HG02623 (cell line): ENCODE measurements at regions not wholly inside any gene's neighbourhood (a gene's known extent, or its start where the extent isn't known, plus 50 kb on each side); places are given as distances from the start of the nearest gene placed in this dataset.

Source experiments
- ATAC-seq: cut with Tn5 transposase; IDR thresholded peaks from one replicate; pipeline ENCODE4 v1.9.1; 2021; ENCODE audit warnings: moderate library complexity; ENCODE audit not compliant: unreplicated experiment

DNA sequence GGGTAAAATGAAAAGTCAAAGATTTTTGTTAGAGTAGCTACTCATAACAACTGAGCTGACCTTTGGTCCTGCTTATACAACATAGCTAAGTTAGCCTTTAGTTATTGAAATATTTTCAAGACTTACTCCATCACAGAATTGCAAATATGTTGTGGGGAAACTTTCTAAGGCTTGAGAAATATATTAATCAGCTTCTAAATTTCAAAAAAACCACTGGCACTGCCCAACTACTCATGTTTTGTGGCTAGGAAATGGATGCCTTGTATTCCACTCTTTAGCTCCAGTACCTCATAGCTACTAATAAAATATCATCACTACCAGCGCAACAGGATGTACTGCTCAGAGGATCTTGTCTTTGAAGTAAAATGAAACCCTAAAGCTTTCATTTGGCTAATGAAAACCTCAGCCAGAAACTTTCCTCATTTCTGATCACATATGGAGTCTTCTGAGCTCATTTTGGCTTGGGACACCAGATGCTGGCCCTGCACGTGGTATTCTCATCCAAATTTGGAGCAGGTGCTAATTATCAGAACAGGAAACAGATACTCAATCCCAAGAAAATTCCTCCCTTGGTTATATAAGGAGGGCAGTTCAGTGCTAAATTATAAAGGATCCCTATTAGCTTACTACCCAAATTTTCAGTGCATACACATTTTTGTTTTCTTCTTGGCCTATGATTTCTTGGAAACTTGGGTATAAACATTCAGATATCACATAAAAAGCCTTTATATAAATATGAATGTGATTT, 690.7 kb downstream of the ADGRL2 start:
- no peak for ATAC-seq

DNA sequence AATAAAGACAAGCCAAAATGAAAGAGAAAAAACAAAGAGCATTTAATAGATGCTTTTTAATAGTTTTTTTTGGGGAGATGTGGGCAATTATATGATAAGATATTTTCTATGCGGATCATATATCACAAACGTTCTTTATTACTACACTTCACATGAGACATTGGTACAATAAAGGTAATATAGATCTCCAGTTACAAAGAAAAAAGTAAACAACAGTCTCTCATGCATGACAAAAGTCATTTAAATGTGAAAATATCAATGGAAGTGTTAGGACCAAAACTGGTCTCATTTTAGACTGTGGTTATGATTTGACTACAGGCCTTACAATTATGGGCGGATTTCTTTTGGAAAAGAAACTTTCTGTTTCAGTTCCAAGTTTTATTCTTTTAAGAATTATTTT, 687.0 kb downstream of the ADGRL2 start:
- ATAC-seq: no peak

DNA sequence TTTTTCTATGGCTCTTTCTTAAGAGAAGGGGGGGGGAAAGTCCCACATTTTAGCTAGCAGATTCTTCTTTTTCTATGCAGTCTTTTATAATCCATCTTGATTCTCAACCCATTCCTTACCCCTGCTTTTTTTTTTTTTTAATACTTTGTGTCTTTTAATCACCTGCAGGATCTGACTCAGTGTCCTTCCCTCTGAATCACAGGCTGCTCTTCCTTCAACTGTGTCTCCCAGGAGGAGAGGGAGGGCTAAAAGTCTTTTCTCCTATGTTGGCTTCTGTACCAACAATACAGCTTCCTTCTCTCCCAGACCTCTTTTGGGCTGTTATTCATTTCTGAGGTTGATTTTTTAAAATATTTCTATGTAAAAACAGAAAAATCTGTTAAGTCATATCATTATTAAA, 686.2 kb downstream of the ADGRL2 start:
- ATAC-seq: no peak

DNA sequence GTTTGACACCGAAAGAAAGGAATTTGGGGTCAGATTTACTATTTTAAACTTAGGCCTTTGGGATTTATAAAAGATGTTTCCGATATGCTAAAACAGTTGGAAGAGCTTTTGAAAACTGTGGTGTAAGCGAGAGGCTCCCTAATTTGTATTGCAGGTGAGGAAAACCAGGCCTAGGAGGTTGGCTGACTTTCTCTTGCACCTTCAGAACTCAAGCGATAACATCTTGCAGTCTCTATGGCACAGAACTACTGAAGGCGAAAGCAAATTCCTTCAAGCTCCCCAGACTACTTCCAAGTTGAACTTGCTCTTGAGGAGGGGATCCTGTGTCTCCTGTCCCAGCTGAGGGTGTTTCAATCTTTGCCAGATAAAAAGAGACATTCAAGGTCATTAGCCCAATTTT, 685.7 kb downstream of the ADGRL2 start:
- no peak for ATAC-seq

DNA sequence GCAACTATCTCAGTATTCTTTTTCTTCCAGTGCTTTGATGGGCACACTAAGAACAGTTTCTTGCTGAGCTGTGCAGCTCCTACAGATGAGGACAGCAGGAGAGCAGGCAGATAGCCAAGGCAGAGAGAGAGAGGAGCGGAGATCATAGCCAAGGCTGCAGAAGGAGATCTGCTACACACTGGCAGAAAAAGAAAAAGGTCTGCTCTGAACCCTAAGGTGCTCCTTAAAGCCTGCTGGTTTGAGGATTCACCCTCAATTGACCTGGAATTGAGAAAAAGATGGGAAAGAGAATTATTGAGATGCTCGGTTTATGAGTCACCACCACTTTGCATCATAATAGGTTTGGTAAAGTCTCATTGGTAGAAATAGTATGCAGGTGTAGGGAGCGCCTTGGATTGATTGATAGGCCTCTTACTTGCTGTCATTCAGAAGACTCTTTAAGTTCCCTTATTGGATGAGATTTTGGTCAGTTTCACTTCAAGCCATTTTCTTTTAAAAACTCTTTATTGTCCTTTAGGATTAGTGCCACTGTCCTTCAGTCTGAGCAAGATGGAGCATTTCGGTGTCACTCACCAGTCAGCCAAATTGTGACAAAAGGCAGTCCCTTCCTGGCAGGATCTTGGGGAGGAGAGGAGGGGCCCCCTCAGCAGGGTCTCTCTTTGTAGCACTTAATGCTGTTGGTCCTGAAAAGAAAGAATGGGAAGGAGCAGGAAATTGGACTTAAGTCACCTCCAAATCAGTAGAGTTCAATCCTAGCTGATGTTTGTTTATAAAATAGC, 685.0 kb downstream of the ADGRL2 start:
- ATAC-seq: no peak

DNA sequence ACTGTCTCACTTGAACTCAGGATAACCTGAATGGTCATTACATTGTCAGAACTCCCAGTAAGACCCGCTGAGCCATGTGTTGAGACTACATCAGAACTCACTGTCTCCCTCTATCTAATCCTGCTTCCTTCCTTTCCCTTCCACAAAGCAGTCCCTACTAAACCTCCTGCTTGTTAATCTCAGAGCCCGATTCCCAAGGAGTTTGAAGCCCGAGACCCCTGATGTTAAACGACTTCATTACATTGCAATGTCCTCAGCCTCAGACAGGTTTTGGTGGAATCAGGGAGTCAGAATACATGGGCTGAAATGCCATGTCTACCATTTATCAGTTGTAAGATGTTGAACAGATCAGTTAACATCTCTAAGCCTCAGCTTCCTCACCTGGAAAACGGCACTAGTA, 682.4 kb downstream of the ADGRL2 start:
- ATAC-seq: no peak

DNA sequence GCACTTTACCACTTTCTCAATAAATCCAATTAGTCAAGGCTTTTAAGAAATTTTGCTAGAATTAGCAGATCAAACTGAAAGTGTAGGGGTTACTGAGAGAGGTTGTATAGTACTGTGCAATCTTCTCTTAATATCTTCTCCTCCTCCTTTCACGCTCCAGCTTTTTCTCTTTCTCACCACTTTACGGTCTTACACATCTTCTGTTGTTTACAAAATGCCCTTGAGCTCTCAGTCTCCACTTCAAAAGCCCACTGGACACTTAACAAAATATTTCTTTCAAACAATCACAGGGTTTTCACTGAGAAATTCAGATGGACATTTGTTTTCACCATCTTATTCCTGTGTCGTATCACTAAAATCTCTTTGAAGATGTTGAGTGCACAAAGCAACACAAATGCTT, 678.2 kb downstream of the ADGRL2 start:
- no peak for ATAC-seq

DNA sequence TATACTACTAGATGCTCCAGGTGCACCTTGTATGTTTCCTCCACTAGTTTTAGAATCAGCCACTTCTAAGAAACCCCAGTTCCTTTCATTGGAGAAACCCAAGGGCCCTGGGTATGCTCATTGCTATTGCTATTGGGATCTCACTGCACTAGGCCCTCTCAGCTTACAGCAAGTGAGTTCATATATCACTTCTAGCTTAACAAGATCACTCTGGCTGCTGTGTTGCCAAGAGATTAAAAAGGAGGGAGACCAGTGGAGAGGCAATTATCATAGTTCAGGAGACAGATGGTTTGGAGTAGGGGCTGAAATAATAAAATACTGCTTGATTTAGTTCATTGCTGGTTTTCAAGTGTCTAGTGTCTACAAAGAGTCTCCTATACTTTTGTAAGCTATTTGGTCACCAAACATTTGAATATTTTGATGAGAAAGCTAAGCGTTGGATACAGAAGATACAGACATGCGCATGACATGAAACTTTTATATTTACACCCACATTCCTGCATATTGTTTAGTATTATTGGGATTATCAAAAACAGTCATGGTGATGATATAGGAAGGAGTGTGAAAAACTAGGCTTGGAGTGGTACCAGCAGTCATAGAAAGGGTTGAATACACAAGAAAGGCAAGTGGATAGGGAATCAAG, 671.9 kb downstream of the ADGRL2 start:
- no peak for ATAC-seq

DNA sequence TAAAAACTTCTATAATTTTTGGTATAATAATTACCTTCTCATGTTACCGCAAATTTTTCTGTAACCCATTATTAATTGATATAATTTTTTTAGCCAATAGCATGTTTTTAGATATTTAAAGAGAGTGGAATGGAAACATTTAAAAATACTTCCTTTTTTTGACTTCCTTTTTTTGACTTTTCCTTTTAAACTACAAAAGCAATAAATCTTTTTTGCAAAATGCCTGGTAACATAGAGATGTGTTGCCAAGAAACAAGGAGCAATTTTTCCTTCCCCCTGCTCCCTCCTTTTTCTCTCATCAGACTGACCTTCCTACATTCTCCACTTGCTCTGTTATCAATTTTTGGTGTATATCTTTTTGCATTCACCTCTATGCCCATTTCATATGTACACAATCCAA, 666.2 kb downstream of the ADGRL2 start:
- no peak for ATAC-seq

DNA sequence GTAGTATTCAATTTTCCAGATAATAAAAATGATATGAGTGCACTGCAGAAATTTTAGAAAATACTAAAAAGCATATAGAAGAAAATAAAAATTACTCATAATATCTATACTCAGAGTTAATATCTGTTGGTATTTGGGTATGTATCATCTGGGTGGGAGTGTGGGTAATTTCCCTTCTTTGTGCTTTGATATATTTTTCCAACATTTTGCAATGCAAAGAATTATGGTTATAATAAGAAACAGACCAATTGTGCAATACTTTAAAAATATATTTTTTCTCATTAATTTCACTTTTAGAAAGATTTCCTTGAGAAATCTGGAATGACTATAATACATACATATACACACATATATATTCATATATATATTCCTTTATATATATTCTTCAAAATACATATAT, 665.7 kb downstream of the ADGRL2 start:
- no peak for ATAC-seq

DNA sequence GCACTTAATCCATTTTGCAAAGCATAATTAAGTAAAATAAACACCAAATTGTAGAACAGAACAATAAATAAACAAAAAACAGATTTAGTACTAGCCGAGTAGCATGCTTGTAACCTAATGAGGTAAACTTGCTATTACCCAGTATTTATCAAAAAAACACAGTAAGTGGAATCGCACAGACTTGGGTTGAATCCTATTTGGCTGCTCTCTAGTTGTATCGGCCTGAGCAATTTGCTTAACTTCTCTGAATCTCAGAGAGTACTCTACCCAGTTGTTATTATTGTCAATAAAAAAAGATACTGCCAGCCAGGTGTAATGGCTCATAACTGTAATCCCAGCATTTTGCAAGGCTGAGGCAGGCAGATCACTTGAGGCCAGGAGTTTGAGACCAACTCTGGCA, 664.3 kb downstream of the ADGRL2 start:
- no peak for ATAC-seq

DNA sequence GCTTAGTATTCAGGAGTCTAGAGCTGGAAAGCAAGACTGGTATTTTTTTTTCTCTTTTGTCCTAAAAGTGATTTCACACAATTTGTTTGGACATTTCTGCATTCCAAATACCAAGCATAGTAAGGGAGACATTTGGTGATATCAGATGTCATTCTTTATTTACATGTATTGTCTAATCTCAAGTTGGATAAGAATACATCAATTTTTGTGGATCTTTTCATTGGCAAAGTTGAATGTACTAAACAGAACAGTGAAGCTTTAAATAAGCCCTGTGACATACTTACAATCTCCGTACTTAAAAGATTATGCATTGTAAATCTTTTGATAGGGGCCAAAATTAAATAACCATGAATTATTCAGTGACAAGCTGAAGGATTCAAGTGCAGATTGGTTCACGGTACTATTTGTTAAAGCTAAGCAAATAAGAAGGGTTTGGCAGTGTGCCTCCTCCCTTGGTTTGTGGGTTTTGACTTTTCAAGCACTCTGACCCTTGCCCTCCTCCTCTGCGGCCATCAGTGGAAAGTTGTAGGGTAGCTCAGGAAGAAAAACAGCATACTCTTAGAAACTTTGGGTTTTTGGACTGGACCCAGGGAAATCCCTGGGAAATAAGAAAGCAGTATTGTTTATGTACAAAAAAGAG, 663.7 kb downstream of the ADGRL2 start:
- ATAC-seq: no peak

DNA sequence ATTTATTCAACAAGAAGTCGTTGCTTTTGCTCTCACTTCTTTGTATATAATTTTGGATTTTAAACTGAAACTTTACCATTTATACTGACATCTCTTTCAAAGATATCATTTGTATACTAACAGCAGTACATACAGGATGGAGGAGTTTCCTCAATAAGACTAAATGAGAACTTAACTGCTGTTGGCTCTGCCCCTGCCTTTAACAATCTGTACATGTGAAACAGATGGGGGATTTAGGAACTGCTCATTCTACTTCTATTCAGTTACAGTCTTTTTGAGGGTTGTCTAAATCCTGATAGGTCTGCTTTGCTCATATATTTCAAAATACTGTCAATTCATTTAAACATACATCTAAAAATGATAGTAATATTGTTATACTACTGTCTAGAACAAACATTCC, 663.2 kb downstream of the ADGRL2 start:
- ATAC-seq: no peak

DNA sequence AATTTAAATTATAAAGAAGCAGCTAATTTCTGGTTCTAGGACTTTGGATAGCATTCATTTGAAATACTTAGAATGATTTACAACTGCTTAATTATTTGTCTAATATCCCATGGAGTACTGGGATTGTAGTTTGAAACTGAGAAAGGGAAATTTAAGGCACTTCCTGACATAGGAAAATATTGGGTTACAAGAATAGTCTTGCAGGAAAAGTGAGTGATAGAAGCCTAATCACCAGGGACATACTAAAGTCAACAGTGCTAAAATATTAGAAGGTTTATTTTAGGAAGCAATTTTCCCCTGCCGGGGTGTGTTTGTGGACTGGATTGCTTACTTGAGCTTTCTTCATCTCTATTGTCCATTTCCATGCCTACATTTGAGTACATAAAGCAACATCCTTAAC, 661.6 kb downstream of the ADGRL2 start:
- no peak for ATAC-seq

DNA sequence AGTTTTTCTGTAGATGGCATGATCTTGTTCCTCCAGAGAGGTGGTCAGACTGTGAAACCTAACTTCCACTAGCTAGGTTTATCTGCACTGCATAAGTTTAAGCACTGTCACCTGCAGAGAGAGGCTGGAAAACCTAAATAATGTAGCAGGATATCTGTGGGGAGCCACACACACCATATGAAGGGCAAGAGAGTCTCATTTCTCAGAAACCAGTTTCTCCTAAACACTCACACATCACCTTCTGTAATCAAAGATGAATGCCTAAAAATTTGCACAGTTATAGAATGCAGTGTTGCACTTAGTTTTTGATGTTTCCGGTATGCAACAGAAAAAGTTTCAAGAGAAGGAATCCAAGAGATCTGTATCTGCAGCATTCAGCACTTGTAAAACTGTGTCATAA, 654.6 kb downstream of the ADGRL2 start:
- no peak for ATAC-seq

DNA sequence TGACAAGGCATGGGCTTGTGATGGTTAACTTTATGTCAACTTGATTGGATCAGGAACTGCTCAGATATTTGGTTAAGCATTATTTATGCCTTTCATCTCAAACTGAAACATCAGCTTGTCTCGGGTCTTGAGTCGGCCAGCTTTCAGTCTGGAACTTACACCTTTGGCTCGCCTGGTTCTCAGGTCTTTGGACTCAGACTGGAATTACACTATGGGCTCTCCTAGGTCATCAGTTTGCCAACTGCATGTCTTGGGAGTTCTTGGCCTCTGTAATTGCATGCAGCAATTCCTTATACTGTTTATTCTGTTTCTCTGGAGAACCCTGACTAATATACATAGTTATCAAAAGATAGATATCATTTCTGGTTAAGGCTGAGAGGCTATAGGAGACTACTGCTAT, 653.7 kb downstream of the ADGRL2 start:
- ATAC-seq: no peak

DNA sequence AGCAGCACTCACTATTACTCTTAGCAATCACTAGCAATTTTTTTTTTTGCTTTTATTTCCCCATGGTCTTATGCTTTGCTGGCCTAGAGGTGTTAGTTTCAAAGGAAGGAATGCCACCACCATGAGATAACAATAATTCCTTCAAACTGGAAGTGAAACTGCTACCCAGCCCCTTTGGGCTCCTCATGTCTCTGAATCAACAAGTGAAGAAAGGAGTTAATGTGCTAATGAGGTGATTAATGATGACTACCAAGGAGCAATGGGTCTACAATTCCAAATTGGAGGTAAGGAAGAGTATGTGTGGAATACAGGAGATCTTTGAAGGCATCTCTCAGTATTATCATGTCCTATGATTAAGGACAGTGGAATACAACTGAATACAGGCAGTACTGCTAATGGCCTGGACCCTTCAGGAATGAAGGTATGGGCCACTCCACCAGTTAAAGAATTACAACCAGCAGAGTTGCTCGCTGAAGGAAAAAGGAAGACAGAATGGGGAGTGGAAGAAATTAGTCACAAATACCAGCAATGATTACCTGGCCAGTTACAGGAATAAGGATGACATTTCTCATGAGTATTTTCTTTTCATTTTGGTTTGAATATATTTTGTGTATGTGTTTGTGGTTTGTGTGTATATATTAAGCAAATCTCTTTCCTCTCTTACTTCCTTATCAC, 652.9 kb downstream of the ADGRL2 start:
- no peak for ATAC-seq

DNA sequence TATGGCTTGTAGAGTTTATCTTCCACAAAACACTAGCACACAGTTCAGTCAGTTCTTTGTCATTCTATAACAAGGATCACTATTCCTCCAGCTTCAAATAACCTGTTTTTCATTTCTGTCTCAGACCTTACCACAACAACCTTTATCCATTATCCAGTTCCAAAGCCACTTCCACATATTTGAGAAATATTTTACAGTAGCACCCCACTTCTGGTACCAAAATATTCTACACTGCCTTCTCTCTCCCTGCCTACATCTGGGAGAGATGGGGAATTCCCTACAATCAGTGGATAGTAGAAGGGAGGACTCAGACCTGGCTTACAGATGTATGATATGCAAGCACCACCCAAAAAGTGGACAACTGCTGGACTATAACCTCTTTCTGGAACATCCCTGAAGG, 651.4 kb downstream of the ADGRL2 start:
- ATAC-seq: no peak

DNA sequence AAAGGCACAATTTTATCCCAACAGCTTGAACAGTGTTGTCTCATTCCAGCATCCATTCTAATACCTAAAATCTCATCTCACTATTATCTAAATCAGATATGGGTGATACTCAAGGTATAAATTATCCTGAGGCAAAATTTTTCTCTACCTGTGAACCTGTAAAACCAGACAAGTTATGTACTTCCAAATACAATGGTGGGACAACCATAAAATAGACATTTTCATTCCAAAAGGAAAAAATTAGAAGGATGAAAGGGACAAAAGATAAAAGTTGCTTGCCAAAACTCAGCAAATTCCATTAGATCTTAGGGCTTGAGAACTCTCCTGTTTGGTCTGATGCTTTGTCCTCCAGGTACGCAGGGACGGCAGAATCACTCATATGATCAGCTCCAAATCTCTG, 650.5 kb downstream of the ADGRL2 start:
- ATAC-seq: no peak

DNA sequence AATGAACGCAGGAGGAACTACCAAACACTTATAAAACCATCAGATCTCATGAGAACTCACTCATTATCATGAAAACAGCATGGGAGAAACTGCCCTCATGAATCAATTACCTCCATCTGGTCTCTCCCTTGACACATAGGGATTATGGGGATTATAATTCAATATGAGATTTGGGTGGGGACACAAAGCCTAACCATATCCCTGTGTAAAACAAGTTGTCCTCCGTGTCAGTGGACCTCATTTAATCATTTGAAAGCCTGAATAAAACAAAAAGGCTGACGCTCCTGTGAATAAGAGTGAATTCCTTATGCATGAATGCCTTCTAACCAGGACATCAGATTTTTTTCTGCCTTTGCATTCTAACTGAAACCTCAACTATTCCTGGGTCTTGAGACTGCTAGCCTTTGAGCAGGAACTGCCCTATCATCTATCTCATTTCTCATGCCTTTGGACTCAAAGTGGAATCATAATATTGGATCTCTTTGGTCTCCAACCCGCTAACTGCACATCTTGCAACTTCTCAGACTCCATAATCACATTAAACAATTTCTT, 648.8 kb downstream of the ADGRL2 start:
- no peak for ATAC-seq

DNA sequence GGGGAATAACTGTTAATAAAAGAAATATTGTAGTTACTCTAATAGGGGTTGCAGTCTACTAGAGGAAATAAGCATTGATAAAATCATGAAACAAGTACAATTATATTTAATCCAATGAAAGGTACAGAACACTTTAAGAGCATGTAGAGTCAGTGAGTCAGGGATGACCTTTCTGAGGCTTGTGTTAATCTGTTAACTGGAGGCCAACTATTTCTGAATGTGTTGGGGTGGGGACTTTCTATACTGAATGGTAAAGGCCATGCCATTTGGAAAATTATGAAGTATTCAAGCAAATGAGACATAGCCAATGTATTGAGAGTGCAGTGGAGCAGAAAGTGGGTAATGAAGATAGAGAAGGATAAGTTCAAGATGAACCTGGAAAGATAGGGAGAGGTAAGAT, 646.2 kb downstream of the ADGRL2 start:
- no peak for ATAC-seq
